DND-41 (cell line): ENCODE measurements at regions not wholly inside any gene's neighbourhood (a gene's known extent, or its start where the extent isn't known, plus 50 kb on each side); places are given as distances from the start of the nearest gene placed in this dataset.

Experiments used
- EZH2 ChIP-seq: IDR thresholded peaks from 3 replicates; pipeline ENCODE4 v1.6.1; 2012; ENCODE audit warnings: borderline replicate concordance, low read depth, mild to moderate bottlenecking, moderate library complexity, low read length, inconsistent platforms; ENCODE audit not compliant: severe bottlenecking
- TF ChIP-seq, protein P1 (sequence below): IDR thresholded peaks from 2 replicates; pipeline ENCODE4 v1.5.1; 2012; ENCODE audit warnings: borderline replicate concordance, low read length, moderate library complexity, mild to moderate bottlenecking; ENCODE audit not compliant: poor library complexity, severe bottlenecking; ENCODE audit errors: extremely low read depth

DNA sequence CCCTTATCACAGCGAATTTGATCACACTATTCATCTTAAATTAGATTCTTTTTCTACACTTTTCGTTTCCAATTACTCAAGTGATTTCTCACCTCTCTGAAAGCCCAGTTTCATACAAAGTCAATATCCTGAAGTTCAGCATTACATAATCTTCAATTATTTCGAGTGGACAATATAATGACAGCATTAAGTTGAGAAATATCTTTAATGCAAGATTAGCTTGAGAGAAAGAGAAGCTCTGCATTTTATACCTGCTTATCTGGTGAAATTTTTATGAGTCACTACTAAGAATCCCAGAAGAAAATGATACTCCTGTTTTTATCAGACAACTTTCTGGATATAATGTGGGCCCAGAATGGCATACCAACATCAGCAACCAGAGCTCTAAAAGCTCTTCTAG is 509.6 kb downstream of the KCNJ2 start:
- TF ChIP-seq, protein P1, sequence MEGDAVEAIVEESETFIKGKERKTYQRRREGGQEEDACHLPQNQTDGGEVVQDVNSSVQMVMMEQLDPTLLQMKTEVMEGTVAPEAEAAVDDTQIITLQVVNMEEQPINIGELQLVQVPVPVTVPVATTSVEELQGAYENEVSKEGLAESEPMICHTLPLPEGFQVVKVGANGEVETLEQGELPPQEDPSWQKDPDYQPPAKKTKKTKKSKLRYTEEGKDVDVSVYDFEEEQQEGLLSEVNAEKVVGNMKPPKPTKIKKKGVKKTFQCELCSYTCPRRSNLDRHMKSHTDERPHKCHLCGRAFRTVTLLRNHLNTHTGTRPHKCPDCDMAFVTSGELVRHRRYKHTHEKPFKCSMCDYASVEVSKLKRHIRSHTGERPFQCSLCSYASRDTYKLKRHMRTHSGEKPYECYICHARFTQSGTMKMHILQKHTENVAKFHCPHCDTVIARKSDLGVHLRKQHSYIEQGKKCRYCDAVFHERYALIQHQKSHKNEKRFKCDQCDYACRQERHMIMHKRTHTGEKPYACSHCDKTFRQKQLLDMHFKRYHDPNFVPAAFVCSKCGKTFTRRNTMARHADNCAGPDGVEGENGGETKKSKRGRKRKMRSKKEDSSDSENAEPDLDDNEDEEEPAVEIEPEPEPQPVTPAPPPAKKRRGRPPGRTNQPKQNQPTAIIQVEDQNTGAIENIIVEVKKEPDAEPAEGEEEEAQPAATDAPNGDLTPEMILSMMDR, result no peak
- TF ChIP-seq EZH2, result no peak
